H1 (cell line): ENCODE measurements at regions not wholly inside any gene's neighbourhood (a gene's known extent, or its start where the extent isn't known, plus 50 kb on each side); places are given as distances from the start of the nearest gene placed in this dataset.

Experiments
- CHD1 ChIP-seq: IDR thresholded peaks from 2 replicates; pipeline ENCODE4 v1.6.1; 2012; ENCODE audit warnings: low read depth, low read length, improper control_type of control experiment
- CHD2 ChIP-seq: IDR thresholded peaks from 2 replicates; pipeline ENCODE4 v1.6.1; 2012; ENCODE audit warnings: low read length, improper control_type of control experiment
- CHD7 ChIP-seq: fragments of 300-600 bp; sonication (generic); IDR thresholded peaks from 2 replicates; pipeline ENCODE4 v1.7.1; 2012; ENCODE audit warnings: low read length, moderate library complexity, mild to moderate bottlenecking, inconsistent platforms; ENCODE audit not compliant: insufficient replicate concordance
- CTCF ChIP-seq, 3 experiments: IDR thresholded peaks; 1 replicate in 2 of 3; 2 replicates in 1 of 3; pipeline versions ENCODE4 v1.5.1 to v1.6.1; 2011; ENCODE audit warnings: low read length in 3 of 3, mild to moderate bottlenecking in 3 of 3, inconsistent platforms in 2 of 3, low read depth in 1 of 3, moderate library complexity in 1 of 3; ENCODE audit not compliant: insufficient read depth in 1 of 3; ENCODE audit errors: control extremely low read depth in 1 of 3
- EP300 ChIP-seq, 2 experiments: IDR thresholded peaks; 1 replicate in 1 of 2; 2 replicates in 1 of 2; pipeline ENCODE4 v1.6.1; 2011 to 2012; ENCODE audit warnings: low read depth in 2 of 2, low read length in 2 of 2, mild to moderate bottlenecking in 2 of 2, borderline replicate concordance in 1 of 2, inconsistent platforms in 1 of 2, moderate library complexity in 1 of 2
- JUN ChIP-seq: IDR thresholded peaks from 2 replicates; pipeline ENCODE4 v1.6.1; 2011; ENCODE audit warnings: low read depth, mild to moderate bottlenecking, improper control_type of control experiment, low read length
- POLR2A ChIP-seq, 2 experiments: IDR thresholded peaks; 1 replicate in 1 of 2; 2 replicates in 1 of 2; pipeline ENCODE4 v1.6.1; 2011; ENCODE audit warnings: low read depth in 2 of 2, low read length in 2 of 2, mild to moderate bottlenecking in 2 of 2; ENCODE audit errors: control extremely low read depth in 1 of 2

GRCh38 chr1:34278211-34278610 is 101.5 kb downstream of the C1orf94 start:
- TF ChIP-seq CTCF (IDR thresholded peaks at IDR 0.05; ENCODE audit: control extremely low read depth in 1 of 3, insufficient read depth in 1 of 3, low read depth in 1 of 3, low read length in 3 of 3) (no peak), CHD2 (no peak), EP300 (IDR thresholded peaks at IDR 0.05; ENCODE audit: borderline replicate concordance in 1 of 2, low read depth in 2 of 2, low read length in 2 of 2) (no peak), CHD1 (no peak), POLR2A (IDR thresholded peaks at IDR 0.05; ENCODE audit: control extremely low read depth in 1 of 2, low read depth in 2 of 2, low read length in 2 of 2) (no peak), JUN (no peak), CHD7 (no peak)
